Trophoblast cell (in vitro differentiated cells and primary cell): ENCODE measurements at regions not wholly inside any gene's neighbourhood (a gene's known extent, or its start where the extent isn't known, plus 50 kb on each side); places are given as distances from the start of the nearest gene placed in this dataset.

ENCODE experiments used
- DNase-seq, 2 donors: peaks; one replicate each; pipeline ENCODE4 v3.0.0-alpha.2; 2016
- H2AFZ ChIP-seq: 2 replicates; pipeline ENCODE4 v1.6.1; 2013; ENCODE audit warnings: low read length, moderate library complexity, mild to moderate bottlenecking; ENCODE audit not compliant: insufficient read depth, poor library complexity
- H2AK5ac ChIP-seq: 2 replicates; pipeline ENCODE4 v1.6.1; 2013; ENCODE audit warnings: mild to moderate bottlenecking, low read length
- H2BK120ac ChIP-seq: 2 replicates; pipeline ENCODE4 v1.6.1; 2013; ENCODE audit warnings: low read length, mild to moderate bottlenecking, moderate library complexity; ENCODE audit not compliant: insufficient read depth, poor library complexity
- H2BK12ac ChIP-seq: 2 replicates; pipeline ENCODE4 v1.6.1; 2013; ENCODE audit warnings: mild to moderate bottlenecking, low read length, moderate library complexity
- H2BK5ac ChIP-seq: 2 replicates; pipeline ENCODE4 v1.6.1; 2013; ENCODE audit warnings: low read length, low read depth, moderate library complexity, mild to moderate bottlenecking; ENCODE audit not compliant: poor library complexity
- H3K14ac ChIP-seq: 2 replicates; pipeline ENCODE4 v1.6.1; 2013; ENCODE audit warnings: mild to moderate bottlenecking, low read length
- H3K18ac ChIP-seq: 2 replicates; pipeline ENCODE4 v1.6.1; 2013; ENCODE audit warnings: mild to moderate bottlenecking, low read length
- H3K23ac ChIP-seq: 2 replicates; pipeline ENCODE4 v1.6.1; 2013; ENCODE audit warnings: low read length
- H3K27ac ChIP-seq: 2 replicates; pipeline ENCODE4 v1.5.1; 2013; ENCODE audit warnings: low read depth, mild to moderate bottlenecking, inconsistent platforms, low read length, moderate library complexity
- H3K27me3 ChIP-seq: 2 replicates; pipeline ENCODE4 v1.6.1; 2013; ENCODE audit warnings: inconsistent platforms, mild to moderate bottlenecking, low read length, moderate library complexity; ENCODE audit not compliant: insufficient read depth
- H3K36me3 ChIP-seq, 2 experiments: 1 replicate in 1 of 2; 2 replicates in 1 of 2; pipeline ENCODE4 v1.6.1; 2013; ENCODE audit warnings: low read length in 2 of 2, mild to moderate bottlenecking in 2 of 2, moderate library complexity in 1 of 2; ENCODE audit not compliant: insufficient read depth in 2 of 2, control insufficient read depth in 1 of 2
- H3K4ac ChIP-seq: 2 replicates; pipeline ENCODE4 v1.6.1; 2013; ENCODE audit warnings: low read depth, mild to moderate bottlenecking, low read length, moderate library complexity
- H3K4me1 ChIP-seq, 2 experiments: 1 replicate in 1 of 2; 2 replicates in 1 of 2; pipeline ENCODE4 v1.6.1; 2013; ENCODE audit warnings: low read length in 2 of 2, mild to moderate bottlenecking in 2 of 2, moderate library complexity in 1 of 2; ENCODE audit not compliant: insufficient read depth in 2 of 2, control insufficient read depth in 1 of 2
- H3K4me2 ChIP-seq: 2 replicates; pipeline ENCODE4 v1.6.1; 2013; ENCODE audit warnings: inconsistent platforms, mild to moderate bottlenecking, low read length, moderate library complexity
- H3K4me3 ChIP-seq: 2 replicates; pipeline ENCODE4 v1.5.1; 2013; ENCODE audit warnings: mild to moderate bottlenecking, low read depth, low read length, inconsistent platforms
- H3K79me1 ChIP-seq: one replicate; pipeline ENCODE4 v1.6.1; 2013; ENCODE audit warnings: low read length
- H3K79me2 ChIP-seq: 2 replicates; pipeline ENCODE4 v1.6.1; 2013; ENCODE audit warnings: low read length, mild to moderate bottlenecking; ENCODE audit not compliant: control insufficient read depth, insufficient read depth, poor library complexity
- H3K9ac ChIP-seq: 2 replicates; pipeline ENCODE4 v1.6.1; 2013; ENCODE audit warnings: mild to moderate bottlenecking, low read length
- H3K9me3 ChIP-seq: 2 replicates; pipeline ENCODE4 v1.6.1; 2013; ENCODE audit warnings: low read depth, mild to moderate bottlenecking, control low read depth, inconsistent platforms, low read length; ENCODE audit not compliant: insufficient read depth
- H4K12ac ChIP-seq: 2 replicates; pipeline ENCODE4 v1.6.1; 2013; ENCODE audit warnings: low read depth, mild to moderate bottlenecking, low read length, moderate library complexity
- H4K8ac ChIP-seq: 2 replicates; pipeline ENCODE4 v1.6.1; 2013; ENCODE audit warnings: low read depth, mild to moderate bottlenecking, low read length, moderate library complexity
- H4K91ac ChIP-seq: one replicate; pipeline ENCODE4 v1.6.1; 2013; ENCODE audit warnings: low read depth, mild to moderate bottlenecking, low read length, moderate library complexity
- WGBS: extraction: QIAGEN DNeasy Blood & Tissue Kit; methylation state at CpG from one replicate; pipeline ENCODE4 v1.1.7; 2013; ENCODE audit warnings: missing lambda C conversion rate; ENCODE audit not compliant: insufficient read length, insufficient coverage; ENCODE audit errors: extremely low coverage; 5-methylcytosine and 5-hydroxymethylcytosine counted together

DNA sequence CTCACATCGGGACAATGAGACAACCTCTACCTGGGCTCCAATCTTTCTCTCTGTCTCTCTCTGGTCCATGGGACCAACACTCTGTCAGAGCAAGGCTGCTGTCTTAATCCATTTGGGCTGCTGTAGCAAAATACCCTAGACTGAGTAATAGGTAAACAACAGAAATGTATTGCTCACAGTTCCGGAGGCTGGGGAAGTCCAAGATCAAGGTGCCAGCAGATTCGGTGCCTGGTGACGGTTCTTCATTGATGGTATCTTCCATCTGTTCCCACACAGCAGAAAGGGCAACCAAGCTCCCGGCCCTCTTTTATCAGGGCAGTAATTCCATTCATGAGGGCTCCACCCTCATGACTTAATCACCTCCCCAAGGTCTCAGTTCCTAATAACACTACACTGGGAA, 61.3 kb upstream of the SPOCK1 start:
- Histone ChIP-seq H3K14ac (no peak overlapping the region), H4K8ac (no peak overlapping the region), H4K91ac (no peak overlapping the region), H3K4ac (no peak overlapping the region), H2AFZ (no peak overlapping the region), H4K12ac (no peak overlapping the region), H3K4me1 (no peaks in the 10 kb centered on the region), H3K18ac (no peak overlapping the region), H2BK5ac (no peak overlapping the region), H3K9me3 (peaks cover 2% of the 10 kb centered on the region), H2BK12ac (no peak overlapping the region), H2BK120ac (no peak overlapping the region), H3K36me3 (no peaks in the 10 kb centered on the region), H3K79me1 (no peaks in the 10 kb centered on the region), H3K4me2 (no peak overlapping the region), H3K27ac (no peak overlapping the region), H3K79me2 (no peaks in the 10 kb centered on the region), H2AK5ac (no peak overlapping the region), H3K4me3 (no peak overlapping the region), H3K23ac (no peak overlapping the region), H3K27me3 (no peaks in the 10 kb centered on the region), H3K9ac (no peak overlapping the region)
- no CpG with 5 or more reads among the region's 5 CpGs for WGBS
- peak; percentile 58 to 60 for DNase-seq
